Medulla oblongata (tissue), 1 donor: ENCODE measurements at regions not wholly inside any gene's neighbourhood (a gene's known extent, or its start where the extent isn't known, plus 50 kb on each side); places are given as distances from the start of the nearest gene placed in this dataset.
"Not testable (repeated sequence)": the region's sequence is repeated elsewhere in the genome, so short reads cannot be mapped to it uniquely, and the experiment has no call there.

ENCODE experiments used
- DNase-seq: peaks from one replicate; pipeline ENCODE4 v3.0.0-alpha.2; 2015; ENCODE audit errors: extremely low spot score

DNA sequence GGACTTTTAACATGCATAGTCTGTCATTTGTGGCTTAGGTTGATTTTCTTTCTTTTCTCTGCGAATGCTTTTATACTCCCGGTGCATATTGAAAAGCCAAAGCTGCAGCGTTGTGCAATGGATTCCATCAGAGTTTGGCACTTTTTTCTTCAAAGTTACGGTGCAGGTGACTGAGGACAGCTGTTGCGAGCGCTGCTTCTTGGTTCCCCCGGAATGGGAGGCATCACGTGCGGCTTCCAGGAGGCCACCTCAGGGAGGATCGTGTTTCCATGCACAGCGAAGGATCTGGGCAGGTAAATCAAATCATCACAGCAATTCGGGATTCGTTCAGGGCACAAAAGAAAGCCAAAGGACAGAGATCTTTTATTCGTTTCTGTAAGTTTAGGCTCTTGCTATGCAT is 109.6 kb upstream of the ALKAL2 start:
- DNase-seq, result no peak

DNA sequence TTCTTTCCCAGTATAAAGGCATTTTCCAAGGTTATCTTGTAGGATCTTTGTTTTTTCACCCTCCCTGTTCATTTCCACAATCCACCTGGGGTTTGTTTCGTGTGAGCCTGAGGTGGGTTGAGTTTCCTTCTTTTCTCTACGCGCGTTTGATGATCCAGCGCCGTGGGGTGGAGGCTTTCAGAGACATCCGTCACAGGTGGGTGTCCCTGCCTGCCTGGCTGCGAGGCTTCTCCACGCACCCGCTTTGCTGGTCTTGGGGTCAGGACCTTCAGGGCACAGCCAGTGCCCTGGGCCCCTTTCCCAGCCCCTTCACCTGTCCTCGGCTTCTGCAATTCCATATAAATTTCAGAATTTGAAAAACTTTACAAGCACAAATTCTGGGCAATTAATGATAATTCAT is 109.0 kb upstream of the ALKAL2 start:
- no peak for DNase-seq

DNA sequence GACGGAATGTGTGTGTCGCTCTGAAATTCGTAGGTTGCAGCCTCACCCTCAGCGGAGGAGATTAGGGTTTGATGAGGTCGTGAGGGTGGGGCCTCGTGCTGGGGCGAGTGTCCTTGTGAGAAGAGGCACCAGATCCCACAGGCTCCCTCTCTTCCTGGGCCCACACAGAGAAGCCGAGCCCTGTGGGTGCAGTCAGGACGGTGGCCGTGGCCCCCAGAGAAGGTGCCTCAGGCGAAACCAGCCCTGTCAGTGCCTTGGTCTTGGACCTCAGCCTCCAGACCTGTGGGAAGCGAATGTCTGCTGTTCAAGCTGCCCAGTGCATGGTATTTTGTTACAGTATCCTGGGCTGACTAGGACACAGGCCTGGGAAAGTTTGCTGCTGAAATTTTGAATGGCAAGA is 108.0 kb upstream of the ALKAL2 start:
- no peak for DNase-seq

DNA sequence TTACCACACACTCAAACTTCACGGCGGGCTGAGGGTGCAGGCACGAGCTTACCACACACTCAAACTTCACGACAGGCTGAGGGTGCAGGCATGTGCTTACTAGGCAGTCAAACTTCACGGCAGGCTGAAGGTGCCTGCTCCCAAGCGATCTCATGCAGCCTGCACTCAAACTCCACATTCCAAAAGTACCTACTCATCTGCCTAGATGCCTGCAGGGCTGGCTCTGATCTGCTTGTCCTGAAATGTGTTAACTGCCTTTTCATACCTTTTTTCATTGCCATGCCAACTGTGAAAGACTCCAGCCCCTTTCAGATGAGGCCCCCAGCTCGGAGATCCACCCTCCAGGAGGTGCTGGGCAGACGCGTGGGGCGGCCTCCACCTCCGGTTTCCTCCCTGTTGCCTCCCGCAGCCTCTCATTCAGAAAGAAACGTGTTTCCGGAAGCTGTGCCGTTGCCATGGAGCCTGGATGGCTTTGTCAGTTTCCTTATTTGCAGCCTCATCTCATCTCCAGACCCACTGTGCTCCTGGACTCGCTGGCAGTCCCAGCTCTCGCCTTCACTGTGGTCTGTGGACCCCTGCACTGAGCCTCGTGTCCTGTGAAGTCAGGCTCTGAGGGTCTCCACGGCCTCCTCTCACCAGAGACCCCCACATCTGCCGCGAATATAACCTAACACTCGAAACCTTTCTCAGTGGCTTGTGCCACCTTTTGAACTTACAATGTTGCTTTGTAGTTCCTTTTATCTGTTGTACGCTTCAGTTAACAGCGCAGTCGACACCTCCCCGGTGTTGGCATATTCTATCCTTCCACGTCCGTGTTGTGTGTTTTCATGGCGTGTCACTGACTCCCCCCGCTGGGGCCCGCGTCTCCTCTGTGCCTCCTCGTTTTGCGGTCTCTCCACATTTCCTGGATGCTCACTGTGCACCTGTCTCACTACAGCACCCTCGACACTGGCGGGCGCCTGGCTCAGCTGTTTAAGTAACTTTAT is 106.1 kb upstream of the ALKAL2 start:
- peak; percentile 9 for DNase-seq

DNA sequence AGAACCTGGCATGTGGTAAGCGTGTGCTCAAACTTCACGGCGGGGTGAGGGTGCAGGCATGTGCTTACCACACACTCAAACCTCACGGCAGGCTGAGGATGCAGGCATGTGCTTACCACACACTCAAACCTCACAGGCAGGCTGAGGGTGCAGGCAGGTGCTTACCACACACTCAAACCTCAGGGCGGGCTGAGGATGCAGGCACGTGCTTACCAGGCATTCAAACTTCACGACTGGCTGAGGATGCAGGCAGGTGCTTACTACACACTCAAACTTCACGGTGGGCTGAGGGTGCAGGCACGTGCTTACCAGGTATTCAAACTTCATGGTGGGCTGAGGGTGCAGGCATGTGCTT is 105.0 kb upstream of the ALKAL2 start:
- no peak for DNase-seq

DNA sequence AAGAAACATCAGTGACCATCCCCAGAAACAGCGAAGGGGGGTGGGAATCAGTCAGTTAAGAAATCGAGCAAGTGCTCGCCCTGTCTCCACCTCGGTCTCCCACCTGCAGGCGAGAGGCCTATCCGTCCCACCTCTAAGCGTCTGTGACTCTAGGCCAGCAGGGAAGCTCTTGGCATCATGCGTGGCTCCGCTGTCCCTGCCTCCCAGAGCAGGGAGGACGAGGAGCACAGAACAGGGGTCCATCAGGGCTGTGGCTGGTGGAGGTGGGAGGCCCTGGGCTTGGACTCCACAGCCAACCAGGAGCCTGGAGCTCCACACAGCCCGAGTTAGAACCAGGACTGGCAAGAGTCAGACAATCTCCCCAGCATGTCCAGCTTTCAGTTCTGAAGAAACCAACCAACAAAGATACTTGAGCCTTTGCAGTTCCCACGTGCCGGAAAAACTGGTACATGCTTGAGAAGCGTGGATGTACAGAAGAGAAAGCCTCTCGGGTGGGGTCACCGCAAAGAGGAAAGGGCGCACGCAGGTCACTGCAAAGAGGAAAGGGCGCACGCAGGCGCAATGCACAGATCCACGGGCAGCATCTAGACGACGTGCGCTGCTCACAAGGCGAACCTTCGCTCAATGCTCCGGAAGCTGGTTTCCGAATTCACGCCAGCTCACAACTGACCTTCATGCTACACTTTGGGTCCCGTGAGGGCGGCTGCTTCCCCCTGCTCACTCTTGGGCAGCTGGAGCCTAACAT is 104.5 kb upstream of the ALKAL2 start:
- DNase-seq, result no peak

DNA sequence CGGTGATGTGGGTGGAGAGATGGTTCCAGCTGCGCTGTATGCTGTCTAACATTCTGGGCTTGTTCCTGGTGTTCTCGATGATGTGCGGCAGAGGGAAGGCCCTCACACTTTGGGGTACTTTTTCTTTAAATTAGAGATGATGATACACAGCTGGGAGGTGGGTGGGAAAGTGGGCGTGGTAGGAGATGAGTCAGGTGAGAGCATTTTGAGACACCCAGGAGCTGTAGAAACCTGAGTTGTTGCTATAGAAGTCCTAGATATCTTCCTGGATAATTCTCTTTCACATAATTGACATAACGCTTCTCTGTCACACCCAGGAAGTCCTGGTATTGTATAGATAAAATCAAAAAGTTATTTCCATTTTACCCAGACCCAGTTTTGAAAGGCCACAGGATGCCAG is 103.8 kb upstream of the ALKAL2 start:
- DNase-seq, result no peak

DNA sequence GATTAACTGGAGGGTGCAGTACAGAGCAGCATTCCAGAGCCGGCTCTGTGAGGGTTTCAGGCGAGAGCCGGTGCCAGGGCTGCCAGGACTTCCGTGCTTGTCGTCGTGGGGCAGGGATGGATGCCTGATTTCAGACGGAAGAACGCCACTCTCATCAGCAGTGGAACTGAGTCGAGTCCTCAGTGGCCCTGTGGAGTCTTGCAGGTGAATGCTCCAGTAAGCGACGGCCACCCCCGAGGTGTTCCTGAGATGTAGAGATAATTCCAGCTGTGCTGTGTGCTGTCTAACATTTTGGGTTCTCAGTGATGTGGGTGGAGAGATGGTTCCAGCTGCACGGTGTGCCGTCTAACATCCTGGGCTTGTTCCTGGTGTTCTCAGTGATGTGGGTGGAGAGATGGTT is 103.1 kb upstream of the ALKAL2 start:
- DNase-seq, result no peak

DNA sequence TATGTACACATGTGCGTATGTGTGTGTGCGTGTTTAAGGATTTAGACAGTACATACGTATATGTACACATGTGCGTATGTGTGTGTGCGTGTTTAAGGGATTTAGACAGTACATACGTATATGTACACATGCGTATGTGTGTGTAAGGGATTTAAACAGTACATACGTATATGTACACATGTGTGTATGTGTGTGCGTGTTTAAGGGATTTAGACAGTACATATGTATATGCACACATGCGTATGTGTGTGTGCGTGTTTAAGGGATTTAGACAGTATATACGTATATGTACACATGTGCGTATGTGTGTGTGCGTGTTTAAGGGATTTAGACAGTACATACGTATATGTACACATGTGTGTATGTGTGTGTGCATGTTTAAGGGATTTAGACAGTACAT is 102.1 kb upstream of the ALKAL2 start:
- not testable (repeated sequence) for DNase-seq

DNA sequence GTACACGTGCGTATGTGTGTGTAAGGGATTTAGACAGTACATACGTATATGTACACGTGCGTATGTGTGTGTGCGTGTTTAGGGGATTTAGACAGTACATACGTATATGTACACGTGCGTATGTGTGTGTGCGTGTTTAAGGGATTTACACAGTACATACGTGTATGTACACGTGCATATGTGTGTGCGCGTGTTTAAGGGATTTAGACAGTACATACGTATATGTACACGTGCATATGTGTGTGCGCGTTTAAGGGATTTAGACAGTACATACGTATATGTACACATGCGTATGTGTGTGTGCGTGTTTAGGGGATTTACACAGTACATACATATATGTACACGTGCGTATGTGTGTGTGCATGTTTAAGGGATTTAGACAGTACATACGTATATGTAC is 100.9 kb upstream of the ALKAL2 start:
- not testable (repeated sequence) for DNase-seq

DNA sequence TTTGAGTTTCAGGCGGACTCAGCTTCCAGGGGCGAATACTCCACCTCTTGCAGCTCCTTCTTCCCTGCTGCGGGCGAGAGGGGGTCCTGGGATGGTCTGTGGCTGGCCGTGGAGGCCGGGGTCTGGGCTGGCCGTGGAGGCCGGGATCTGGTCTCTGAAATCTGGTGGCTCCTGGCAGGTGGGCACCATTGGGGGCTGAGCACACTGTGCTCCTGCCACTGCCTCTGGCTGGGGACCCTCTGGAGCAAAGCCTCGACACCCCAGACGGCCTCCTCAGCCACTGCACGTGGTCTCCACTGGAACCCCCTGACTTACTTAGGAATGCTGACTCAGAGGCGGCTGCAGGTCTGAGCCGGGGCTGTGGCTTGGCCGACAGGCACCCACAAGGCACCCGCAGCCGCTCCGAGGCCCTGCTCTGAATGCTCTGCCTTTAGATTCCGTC is 100.1 kb upstream of the ALKAL2 start:
- DNase-seq, result no peak

DNA sequence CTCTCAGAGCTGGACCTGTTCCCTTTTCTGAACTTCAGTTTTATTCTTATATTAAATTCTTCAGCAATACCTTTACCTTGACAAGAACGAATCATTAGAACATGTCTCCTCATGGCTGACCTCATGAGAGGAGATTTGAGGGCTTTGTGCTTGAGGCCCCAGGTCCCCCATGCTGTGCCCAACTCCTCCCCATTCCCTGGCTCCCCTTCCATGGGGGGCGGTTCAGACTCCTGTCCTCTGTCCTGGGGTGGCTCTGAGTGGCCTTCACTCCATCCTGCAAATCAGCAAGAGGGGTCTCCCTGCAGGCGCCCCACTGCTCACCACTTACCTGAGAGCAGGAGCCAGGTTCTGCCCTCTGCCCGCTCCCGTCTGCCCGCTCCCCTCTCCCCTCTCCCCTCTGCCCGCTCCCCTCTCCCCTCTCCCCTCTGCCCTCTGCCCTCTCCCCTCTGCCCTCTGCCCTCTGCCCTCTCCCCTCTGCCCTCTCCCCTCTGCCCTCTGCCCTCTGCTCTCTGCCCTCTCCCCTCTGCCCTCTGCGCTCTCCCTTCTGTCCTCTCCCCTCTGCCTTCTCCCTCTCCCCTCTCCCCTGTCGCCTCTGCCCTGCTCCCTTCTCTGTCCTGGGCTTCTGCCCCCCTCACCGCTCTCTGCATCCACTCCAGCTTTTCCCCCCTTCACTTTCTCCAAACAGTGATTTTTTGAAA is 98.7 kb upstream of the ALKAL2 start:
- no peak for DNase-seq

DNA sequence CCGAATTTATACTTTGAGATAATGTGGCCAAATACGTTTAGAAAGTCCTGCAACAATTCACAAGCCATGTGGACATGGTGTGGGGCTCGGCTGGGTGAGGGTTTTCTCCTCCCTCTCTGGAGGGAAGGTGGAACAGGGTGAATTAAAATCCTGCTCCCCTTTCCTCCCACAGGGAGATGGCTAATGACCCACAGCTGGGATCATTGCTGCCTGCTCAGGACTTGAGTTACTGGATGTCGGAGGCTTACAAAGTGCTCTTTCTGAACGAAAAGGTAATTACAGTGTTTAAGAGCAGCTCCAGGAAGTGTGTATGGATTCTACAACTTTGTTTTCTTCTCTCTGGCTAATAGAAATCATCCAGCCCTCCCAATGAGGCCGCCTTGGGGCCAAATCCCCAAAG is 97.9 kb upstream of the ALKAL2 start:
- no peak for DNase-seq

DNA sequence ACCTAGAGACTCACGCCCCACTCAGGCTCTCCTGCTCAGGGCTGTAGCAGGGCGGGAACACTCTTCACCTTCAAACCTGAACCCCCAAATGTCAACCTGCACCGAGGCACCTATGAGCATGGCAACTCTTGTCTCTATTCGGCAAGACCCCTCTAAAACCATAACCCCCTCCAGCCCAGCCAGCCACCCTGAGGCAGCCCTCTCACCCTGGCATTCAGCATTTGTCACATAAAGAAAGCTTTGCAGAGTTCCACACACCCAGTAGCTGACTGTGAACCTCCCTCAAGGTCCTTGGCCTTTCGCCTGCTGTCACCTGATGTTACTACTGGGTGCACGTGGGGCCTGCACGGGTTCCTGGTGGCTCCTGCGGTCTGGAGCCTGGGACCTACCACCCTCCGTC is 97.2 kb upstream of the ALKAL2 start:
- no peak for DNase-seq

DNA sequence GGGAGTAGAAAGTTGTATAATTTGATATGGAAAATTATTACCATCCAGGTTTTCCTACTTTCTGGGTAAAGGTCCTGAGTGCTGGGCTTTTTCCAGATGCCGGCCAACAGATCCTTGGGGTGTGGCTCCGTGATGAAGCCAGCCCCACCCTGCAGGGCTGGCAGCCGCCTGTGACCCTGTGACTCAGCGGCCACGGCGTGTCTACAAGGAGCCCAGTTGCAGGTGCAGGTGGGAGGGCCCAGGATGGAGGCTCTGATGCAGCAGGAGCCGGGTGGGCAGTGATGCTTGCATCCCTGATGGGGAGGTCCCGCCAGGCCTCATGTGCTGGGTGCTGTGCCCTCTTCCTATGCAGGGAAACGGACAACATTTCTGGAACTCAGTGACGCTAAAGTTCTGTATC is 96.0 kb upstream of the ALKAL2 start:
- no peak for DNase-seq

DNA sequence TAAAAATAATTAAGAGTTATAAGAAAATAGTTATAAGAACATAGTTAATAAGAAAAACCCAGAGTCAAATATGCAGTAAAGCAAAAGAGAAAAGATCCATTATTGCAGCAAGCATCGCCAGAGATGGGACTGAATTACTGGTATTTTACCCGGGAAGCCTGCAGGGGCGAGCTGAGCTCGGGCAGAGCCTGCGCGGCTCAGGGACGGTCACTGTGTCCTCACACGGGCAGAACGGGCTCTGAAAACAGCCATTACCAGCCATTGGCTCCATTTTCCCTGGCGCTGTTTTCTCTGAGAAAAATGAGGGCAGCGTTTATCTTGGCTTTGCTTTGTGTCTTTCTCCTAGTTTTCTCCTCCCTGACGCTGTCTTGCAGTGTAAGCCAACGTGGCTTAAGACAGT is 95.3 kb upstream of the ALKAL2 start:
- peak; percentile 67 for DNase-seq

DNA sequence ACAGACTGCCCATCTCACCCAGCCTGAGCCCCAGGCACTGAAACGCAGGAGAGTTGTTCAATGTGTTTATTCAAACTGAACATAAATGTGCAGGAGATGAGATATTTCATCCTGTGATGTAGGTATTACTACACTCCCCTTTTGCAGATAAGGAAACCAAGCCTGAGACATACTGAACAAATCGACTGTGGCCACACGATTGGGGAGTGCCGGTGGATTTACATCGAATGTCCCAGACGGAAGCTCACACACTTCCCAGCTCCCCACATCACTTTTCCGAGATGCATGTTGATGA is 94.8 kb upstream of the ALKAL2 start:
- DNase-seq, result peak; percentile 8

DNA sequence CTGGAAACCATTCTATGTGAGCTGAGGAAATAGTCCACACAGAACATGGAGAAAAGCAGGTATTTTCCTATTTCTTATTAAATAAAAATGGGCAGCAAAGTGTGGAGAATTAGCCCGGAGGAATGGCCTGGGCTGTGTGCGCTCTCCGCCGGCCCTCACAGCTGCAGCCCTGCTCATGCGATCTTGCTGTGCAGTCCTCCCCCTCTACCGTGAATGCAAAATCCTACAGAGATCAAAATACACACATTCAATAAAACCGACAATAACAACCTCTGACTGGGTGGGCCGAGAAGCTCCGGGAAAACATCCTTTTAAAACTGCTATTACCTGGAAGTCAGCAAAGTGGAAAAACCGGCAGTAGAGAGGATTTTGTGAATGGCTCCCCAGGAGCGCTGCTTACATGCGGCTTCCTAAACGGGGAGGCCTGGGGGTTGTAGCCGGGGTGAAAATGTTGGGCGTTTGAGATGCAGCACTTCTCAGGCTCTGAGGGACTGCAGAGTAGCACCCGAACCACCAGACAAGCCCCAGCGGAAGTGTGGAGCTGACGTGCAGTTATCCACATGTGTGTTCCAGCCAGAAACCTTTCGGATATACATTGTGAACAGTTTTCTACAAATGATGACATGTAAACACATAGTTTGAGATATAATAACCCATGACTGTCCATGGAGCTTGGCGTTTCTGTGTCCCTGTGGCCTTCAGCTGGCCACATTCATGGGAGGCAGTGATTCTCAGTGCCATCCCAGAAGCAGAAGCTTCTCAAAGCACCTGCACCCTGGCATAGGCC is 94.2 kb upstream of the ALKAL2 start:
- no peak for DNase-seq

DNA sequence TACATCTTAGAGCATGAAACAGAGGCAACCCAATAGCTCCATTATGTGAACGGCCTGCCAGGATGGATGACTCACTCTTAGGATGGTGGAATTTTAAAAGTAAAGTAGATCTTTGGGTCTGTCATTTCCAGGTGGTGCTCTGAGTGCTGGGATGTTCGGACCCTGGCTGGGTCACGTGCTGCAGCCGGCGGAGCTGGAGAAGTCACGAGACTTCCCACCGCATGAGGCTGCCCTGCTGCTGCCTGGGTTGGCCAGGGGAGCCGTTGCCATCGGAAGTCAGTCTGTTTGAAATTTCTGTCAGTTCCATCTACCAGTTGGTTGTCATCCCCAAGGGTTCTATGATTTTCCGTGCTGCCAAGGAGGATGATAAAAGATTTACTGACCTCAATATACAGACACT is 93.3 kb upstream of the ALKAL2 start:
- no peak for DNase-seq

DNA sequence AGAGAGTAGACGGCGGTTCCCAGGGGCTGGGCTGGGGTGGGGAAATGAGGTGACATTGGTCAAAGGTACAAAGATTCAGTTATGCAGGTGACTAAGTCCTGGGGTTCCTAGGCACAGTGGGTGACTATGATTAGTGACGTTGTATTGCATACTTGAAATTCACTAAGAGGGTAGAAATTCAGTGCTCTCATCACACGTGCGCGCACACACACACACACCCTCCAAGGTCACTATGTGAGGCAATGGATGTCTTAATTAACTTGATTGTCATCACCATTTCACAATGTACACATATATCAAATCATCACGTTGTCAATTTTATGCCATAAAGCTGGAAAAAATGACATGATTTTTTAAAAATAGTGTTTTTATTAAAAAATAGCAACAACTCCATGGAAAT is 92.9 kb upstream of the ALKAL2 start:
- no peak for DNase-seq

DNA sequence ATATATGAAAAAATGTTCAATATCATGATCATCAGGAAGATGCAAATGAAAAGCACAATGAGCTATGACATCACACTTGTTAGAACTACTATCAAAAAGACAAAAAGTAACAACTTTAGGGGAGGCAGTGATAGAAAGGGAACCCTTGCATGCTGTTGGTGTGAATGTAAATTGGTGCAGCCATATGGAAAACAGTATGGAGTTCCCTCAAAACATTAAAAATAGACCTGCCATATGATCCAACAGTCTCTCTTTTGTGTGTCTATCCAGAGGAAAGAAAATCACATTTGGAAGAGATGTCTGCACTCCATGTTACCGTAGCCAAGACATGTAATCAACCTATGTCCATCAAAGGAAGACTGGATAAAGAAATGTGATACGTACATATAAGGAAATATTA is 92.3 kb upstream of the ALKAL2 start:
- no peak for DNase-seq

DNA sequence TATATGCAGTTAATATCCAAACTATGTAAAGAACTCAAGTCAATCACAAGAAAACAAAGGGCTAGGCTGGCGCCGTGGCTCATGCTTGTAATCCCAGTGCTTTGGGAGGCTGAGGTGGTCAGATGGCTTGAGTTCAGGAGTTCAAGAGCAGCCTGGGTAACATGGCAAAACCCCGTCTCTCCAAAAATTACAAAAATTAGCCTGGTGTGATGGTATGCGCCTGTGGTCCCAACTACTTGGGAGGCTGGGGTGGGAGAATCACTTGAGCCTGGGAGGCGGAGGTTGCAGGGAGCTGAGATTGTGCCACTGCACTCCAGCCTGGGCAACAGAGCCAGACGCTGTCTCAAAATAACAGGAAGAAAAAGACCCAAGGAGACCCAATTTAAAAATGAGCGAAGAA is 91.9 kb upstream of the ALKAL2 start:
- no peak for DNase-seq
